ENCODE measurements at regions not wholly inside any gene's neighbourhood (a gene's known extent, or its start where the extent isn't known, plus 50 kb on each side); places are given as distances from the start of the nearest gene placed in this dataset.
A peak's percentile ranks its signal among the peaks of the same experiment; 100 is the strongest.

- TF ChIP-seq BACH2 (CRISPR knock-in tag; IDR thresholded peaks at IDR 0.05; ENCODE audit: borderline replicate concordance) = no peak
- TF ChIP-seq CSRNP3 (CRISPR knock-in tag; IDR thresholded peaks at IDR 0.05) = no peak
- TF ChIP-seq TSHZ2 (CRISPR knock-in tag; IDR thresholded peaks at IDR 0.05) = no peak
- no peak for TF ChIP-seq GLIS3 (CRISPR knock-in tag; IDR thresholded peaks at IDR 0.05)
- TF ChIP-seq CSDC2 (CRISPR knock-in tag; IDR thresholded peaks at IDR 0.05) = no peak
- TF ChIP-seq SNAI2 (CRISPR knock-in tag; IDR thresholded peaks at IDR 0.05) = no peak
- no peak for TF ChIP-seq CREB5 (CRISPR knock-in tag; IDR thresholded peaks at IDR 0.05; ENCODE audit: low read depth)
- TF ChIP-seq PATZ1 (CRISPR knock-in tag; IDR thresholded peaks at IDR 0.05; ENCODE audit: borderline replicate concordance) = no peak
- TF ChIP-seq ZFP30 (CRISPR knock-in tag; IDR thresholded peaks at IDR 0.05) = no peak
- TF ChIP-seq PPARA (CRISPR knock-in tag; IDR thresholded peaks at IDR 0.05; ENCODE audit: borderline replicate concordance) = no peak
- no peak for TF ChIP-seq ZNF70 (CRISPR knock-in tag; IDR thresholded peaks at IDR 0.05)
- no peak for TF ChIP-seq TCF4 (CRISPR knock-in tag; IDR thresholded peaks at IDR 0.05; ENCODE audit: borderline replicate concordance)
- no peak for TF ChIP-seq ARNTL (CRISPR knock-in tag; IDR thresholded peaks at IDR 0.05; ENCODE audit: borderline replicate concordance, low read depth)
- no peak for TF ChIP-seq ZNF8 (CRISPR knock-in tag; IDR thresholded peaks at IDR 0.05)
- no peak for TF ChIP-seq RARB (CRISPR knock-in tag; IDR thresholded peaks at IDR 0.05)
- ATAC-seq = no peak
Measured at GRCh38 chr13:110014719-110015118, 228.3 kb upstream of the IRS2 start.

GRCh38 chr13:110012102-110012739 is 225.8 kb upstream of the IRS2 start:
- no peak for TF ChIP-seq ZFP30 (CRISPR knock-in tag; IDR thresholded peaks at IDR 0.05)
- TF ChIP-seq PATZ1 (CRISPR knock-in tag; IDR thresholded peaks at IDR 0.05; ENCODE audit: borderline replicate concordance) = 0 out of 2 replicates have a peak, but pooled peaks have one; percentile 20
- TF ChIP-seq ISL1 (CRISPR knock-in tag; IDR thresholded peaks at IDR 0.05) = peak; percentile 58; the same call in 1 of the 2 replicates
- TF ChIP-seq ESRRG (CRISPR knock-in tag; IDR thresholded peaks at IDR 0.05) = no peak
- no peak for TF ChIP-seq ZNF70 (CRISPR knock-in tag; IDR thresholded peaks at IDR 0.05)
- TF ChIP-seq ZC3H10 (CRISPR knock-in tag; IDR thresholded peaks at IDR 0.05) = no peak
- TF ChIP-seq CREB5 (CRISPR knock-in tag; IDR thresholded peaks at IDR 0.05; ENCODE audit: low read depth) = no peak
- TF ChIP-seq TCF4 (CRISPR knock-in tag; IDR thresholded peaks at IDR 0.05; ENCODE audit: borderline replicate concordance) = no peak
- TF ChIP-seq TOX (CRISPR knock-in tag; IDR thresholded peaks at IDR 0.05; ENCODE audit: borderline replicate concordance) = peak; percentile 77; the same call in 1 of the 2 replicates
- no peak for TF ChIP-seq TSHZ2 (CRISPR knock-in tag; IDR thresholded peaks at IDR 0.05)
- TF ChIP-seq GLIS3 (CRISPR knock-in tag; IDR thresholded peaks at IDR 0.05) = no peak
- ATAC-seq = peak; percentile 94
